ENCODE measurements at regions not wholly inside any gene's neighbourhood (a gene's known extent, or its start where the extent isn't known, plus 50 kb on each side); places are given as distances from the start of the nearest gene placed in this dataset.
A peak's percentile ranks its signal among the peaks of the same experiment; 100 is the strongest.

DNA sequence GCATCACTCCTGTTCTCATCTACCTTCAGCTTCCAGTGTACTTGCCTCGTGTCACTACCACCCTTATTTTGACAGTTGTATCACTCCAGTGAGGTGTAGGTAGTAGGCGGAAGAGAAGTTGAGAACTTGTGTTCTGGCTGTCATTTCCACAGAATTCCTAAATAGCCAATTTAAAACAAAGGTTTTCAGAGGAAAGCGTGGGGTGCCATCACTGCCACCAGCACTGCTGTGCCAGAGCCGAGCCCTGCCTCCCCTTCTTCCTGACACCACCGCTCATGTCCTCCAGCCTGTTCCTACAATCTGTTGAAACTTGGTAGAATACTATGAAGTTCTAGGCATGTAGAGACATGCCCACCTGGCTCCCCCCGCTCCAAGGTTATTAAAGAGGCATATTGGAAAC lies 215.8 kb downstream of the TANC2 start:
- no peak overlapping the region for H3K4me3 ChIP-seq (ENCODE audit: low read depth, low read length)
- TF ChIP-seq, protein P1, sequence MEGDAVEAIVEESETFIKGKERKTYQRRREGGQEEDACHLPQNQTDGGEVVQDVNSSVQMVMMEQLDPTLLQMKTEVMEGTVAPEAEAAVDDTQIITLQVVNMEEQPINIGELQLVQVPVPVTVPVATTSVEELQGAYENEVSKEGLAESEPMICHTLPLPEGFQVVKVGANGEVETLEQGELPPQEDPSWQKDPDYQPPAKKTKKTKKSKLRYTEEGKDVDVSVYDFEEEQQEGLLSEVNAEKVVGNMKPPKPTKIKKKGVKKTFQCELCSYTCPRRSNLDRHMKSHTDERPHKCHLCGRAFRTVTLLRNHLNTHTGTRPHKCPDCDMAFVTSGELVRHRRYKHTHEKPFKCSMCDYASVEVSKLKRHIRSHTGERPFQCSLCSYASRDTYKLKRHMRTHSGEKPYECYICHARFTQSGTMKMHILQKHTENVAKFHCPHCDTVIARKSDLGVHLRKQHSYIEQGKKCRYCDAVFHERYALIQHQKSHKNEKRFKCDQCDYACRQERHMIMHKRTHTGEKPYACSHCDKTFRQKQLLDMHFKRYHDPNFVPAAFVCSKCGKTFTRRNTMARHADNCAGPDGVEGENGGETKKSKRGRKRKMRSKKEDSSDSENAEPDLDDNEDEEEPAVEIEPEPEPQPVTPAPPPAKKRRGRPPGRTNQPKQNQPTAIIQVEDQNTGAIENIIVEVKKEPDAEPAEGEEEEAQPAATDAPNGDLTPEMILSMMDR (IDR thresholded peaks at IDR 0.05; ENCODE audit: insufficient read depth, low read length, missing control alignments): no peak
- no peak for DNase-seq (ENCODE audit: low read depth, low spot score)
- CTCF ChIA-PET: no interaction called here
- POLR2A ChIA-PET: no interaction called here

DNA sequence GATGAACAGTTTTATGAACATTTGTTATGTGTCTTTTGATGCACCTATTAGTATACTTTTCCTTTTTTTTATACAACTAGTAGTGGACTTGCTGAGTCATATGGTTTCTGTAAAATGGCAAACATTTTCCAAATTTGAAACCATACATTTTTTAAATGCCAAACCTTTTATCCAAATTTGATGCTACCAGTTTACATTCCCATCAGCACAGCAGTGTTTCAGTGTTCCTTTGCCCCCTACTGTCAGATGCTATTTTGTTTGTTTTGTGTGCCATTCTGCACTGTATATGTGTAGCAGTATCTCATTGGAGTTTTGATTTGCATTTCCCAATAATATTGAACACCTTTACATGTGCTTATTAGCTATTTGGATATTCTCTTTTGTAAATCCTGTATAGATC lies 219.4 kb downstream of the TANC2 start:
- H3K4me3 ChIP-seq (ENCODE audit: low read depth, low read length): no peak overlapping the region
- CTCF ChIA-PET: no interaction called here
- no peak for DNase-seq (ENCODE audit: low read depth, low spot score)
- TF ChIP-seq, protein P1 (IDR thresholded peaks at IDR 0.05; ENCODE audit: insufficient read depth, low read length, missing control alignments): peak; percentile 11
- POLR2A ChIA-PET: no interaction called here

DNA sequence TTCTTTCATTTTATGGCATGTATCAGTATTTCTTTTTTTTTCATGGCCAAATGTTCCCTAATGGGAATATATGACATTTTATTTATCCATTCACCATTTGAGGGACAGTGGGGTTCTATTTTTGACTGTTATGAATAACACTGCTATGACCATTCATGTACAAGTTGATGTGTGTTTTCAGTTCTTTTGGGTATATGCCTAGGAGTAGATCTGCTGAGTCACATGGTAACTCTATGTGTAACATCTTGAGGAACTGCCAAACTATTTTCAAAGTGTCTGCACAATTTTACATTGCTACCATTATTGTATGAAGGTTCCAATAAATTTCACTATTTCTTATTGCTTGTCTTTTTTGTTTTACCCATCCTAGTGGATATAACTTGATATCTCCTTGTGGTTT lies 223.0 kb downstream of the TANC2 start:
- no peak overlapping the region for H3K4me3 ChIP-seq (ENCODE audit: low read depth, low read length)
- TF ChIP-seq, protein P1 (IDR thresholded peaks at IDR 0.05; ENCODE audit: insufficient read depth, low read length, missing control alignments): no peak
- ChIA-PET CTCF (no interaction called here), POLR2A (no interaction called here)
- DNase-seq (ENCODE audit: low read depth, low spot score): no peak

DNA sequence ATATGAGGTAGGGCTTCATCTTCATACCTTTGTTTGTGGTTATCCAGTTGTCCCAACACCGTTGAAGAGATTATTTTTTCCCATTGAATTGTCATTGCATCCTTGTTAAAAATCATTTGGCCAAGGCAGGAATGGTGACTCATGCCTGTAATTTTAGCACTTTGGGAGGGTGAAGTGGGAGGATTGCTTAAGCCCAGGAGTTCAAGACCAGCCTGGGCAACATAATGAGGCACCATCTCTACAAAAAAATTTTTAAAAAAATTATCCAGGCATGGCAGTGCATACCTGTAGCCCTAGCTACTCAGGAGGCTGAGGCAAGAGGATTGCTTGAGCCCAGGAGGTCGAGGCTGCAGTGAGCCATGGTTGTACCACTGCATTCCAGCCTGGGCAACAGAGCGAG lies 223.9 kb downstream of the TANC2 start:
- POLR2A ChIA-PET: no interaction called here
- CTCF ChIA-PET: no interaction called here
- TF ChIP-seq, protein P1 (IDR thresholded peaks at IDR 0.05; ENCODE audit: insufficient read depth, low read length, missing control alignments): no peak
- H3K4me3 ChIP-seq (ENCODE audit: low read depth, low read length): no peak overlapping the region
- DNase-seq (ENCODE audit: low read depth, low spot score): no peak

DNA sequence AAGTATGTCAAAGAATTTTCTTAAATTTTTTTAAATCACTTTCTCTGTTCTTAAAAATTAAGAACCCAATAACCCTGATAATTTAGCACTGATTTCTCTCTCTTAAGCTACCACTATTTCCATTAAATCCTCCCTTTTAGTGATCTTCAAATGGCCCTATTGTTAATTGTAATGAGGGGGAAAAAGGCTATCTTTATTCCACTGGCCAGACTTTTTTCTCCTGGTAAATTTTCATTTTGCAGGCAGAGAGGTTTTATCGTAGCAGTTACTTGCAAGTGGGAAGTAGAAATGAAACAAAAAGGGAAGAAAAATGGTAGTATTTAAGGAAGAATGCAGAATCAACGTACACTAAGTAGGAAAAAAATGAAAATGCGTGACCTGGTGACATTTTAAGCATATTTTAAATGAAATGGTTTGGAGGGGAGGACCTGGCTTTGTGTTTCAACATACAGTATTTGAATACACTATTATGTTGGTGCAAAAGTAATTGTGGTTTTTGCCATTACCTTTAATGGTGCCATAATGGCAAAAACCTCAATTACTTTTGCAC lies 224.9 kb downstream of the TANC2 start:
- ChIA-PET POLR2A (no interaction called here), CTCF (no interaction called here)
- DNase-seq (ENCODE audit: low read depth, low spot score): no peak
- TF ChIP-seq, protein P1 (IDR thresholded peaks at IDR 0.05; ENCODE audit: insufficient read depth, low read length, missing control alignments): no peak
- H3K4me3 ChIP-seq (ENCODE audit: low read depth, low read length): no peak overlapping the region

DNA sequence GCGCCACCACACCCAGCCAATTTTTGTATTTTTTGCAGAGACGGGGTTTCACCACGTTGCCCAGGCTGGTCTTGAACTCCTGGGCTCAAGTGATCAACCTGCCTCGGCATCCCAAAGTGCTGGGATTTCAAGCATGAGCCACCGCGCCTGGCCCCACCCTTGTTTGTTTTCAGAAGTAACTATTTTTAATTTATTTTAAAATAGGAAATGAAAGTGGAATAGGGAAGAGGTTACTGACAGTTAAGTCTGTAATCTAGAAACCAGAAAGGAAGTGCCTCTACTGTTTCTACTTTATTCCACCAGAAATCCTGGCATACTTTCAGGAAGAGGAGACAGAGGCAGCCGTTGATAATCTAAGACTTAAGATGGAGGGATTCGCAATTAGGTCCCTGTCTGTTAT lies 225.6 kb downstream of the TANC2 start:
- no peak overlapping the region for H3K4me3 ChIP-seq (ENCODE audit: low read depth, low read length)
- TF ChIP-seq, protein P1 (IDR thresholded peaks at IDR 0.05; ENCODE audit: insufficient read depth, low read length, missing control alignments): no peak
- CTCF ChIA-PET: no interaction called here
- no peak for DNase-seq (ENCODE audit: low read depth, low spot score)
- POLR2A ChIA-PET: no interaction called here

Measured in AG04449 (cell line).